Cardiac muscle cell (in vitro differentiated cells and primary cell): ENCODE measurements at regions not wholly inside any gene's neighbourhood (a gene's known extent, or its start where the extent isn't known, plus 50 kb on each side); places are given as distances from the start of the nearest gene placed in this dataset.

Experiments
- DNase-seq, 2 donors: peaks; one replicate each; pipeline versions ENCODE4 v3.0.0 to v3.0.0-alpha.2; 2010 to 2017; ENCODE audit warnings: low read depth in 1 of 2, low spot score in 1 of 2
- H3K27ac ChIP-seq: fragments of 200-600 bp; sonication (generic); 2 replicates; pipeline ENCODE4 v1.5.1; 2016
- H3K27me3 ChIP-seq: fragments of 200-600 bp; sonication (generic); 2 replicates; pipeline ENCODE4 v1.6.0; 2016; ENCODE audit warnings: control low read depth
- H3K36me3 ChIP-seq: fragments of 200-600 bp; sonication (generic); 2 replicates; pipeline ENCODE4 v1.5.1; 2016; ENCODE audit warnings: control low read depth
- H3K4me1 ChIP-seq: fragments of 200-600 bp; sonication (generic); 2 replicates; pipeline ENCODE4 v1.8.1; 2017; ENCODE audit warnings: low read depth, mild to moderate bottlenecking, mixed run types
- H3K4me3 ChIP-seq: fragments of 200-600 bp; sonication (generic); 2 replicates; pipeline ENCODE4 v1.5.1; 2016; ENCODE audit warnings: mild to moderate bottlenecking
- H3K9me3 ChIP-seq: fragments of 200-600 bp; sonication (generic); 2 replicates; pipeline ENCODE4 v1.5.1; 2017; ENCODE audit warnings: low read depth, mild to moderate bottlenecking, control low read depth
- TF ChIP-seq, protein P1 (sequence below): IDR thresholded peaks from 2 replicates; pipeline ENCODE4 v1.5.1; 2012; ENCODE audit warnings: low read depth, mild to moderate bottlenecking, low read length

- Histone ChIP-seq H3K4me1 (no peaks in the 10 kb centered on the region), H3K27ac (no peak overlapping the region), H3K27me3 (no peaks in the 10 kb centered on the region), H3K4me3 (no peak overlapping the region), H3K9me3 (no peaks in the 10 kb centered on the region), H3K36me3 (no peaks in the 10 kb centered on the region)
- TF ChIP-seq, protein P1, sequence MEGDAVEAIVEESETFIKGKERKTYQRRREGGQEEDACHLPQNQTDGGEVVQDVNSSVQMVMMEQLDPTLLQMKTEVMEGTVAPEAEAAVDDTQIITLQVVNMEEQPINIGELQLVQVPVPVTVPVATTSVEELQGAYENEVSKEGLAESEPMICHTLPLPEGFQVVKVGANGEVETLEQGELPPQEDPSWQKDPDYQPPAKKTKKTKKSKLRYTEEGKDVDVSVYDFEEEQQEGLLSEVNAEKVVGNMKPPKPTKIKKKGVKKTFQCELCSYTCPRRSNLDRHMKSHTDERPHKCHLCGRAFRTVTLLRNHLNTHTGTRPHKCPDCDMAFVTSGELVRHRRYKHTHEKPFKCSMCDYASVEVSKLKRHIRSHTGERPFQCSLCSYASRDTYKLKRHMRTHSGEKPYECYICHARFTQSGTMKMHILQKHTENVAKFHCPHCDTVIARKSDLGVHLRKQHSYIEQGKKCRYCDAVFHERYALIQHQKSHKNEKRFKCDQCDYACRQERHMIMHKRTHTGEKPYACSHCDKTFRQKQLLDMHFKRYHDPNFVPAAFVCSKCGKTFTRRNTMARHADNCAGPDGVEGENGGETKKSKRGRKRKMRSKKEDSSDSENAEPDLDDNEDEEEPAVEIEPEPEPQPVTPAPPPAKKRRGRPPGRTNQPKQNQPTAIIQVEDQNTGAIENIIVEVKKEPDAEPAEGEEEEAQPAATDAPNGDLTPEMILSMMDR, result no peak
- DNase-seq, result no peak
These were observed 50.9 kb upstream of the A1CF start for GRCh38 chr10:50936335-50936734.

DNA sequence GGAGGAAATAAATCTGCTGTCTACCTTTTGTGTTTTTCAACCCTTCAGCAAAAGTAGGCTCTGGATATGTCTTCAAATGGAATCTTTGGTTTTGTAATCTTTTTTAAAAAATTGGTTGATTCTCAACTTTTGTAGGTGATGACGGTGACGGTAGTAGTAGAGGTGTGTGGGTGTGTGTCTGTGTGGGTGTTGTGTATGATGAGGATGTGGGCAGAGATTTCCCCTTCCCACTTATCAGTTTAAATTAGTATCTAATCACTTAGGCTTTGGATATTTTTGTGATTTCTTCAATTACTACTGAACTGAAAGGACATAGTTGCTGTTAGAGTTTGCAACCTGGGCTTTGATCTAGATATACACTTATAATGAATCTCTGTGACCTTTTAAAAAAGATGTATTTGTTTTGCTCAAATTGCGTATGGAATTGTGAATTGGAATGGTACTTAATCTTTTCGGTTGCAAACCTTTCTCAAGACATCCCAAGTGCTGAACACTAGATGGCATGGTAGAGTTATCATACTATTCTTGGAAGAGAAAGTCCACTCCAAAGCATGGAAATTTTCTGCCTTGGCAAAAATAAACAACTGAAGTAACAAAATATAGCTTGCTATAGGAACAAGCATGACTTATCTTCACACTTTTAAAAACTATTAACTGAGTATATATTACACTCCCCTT is 51.9 kb upstream of the A1CF start:
- TF ChIP-seq, protein P1, result peak; percentile 72
- Histone ChIP-seq H3K27me3 (no peaks in the 10 kb centered on the region), H3K4me3 (no peak overlapping the region), H3K36me3 (no peaks in the 10 kb centered on the region), H3K9me3 (no peaks in the 10 kb centered on the region), H3K4me1 (no peaks in the 10 kb centered on the region), H3K27ac (no peak overlapping the region)
- DNase-seq, result peak; percentile 55 to 68

DNA sequence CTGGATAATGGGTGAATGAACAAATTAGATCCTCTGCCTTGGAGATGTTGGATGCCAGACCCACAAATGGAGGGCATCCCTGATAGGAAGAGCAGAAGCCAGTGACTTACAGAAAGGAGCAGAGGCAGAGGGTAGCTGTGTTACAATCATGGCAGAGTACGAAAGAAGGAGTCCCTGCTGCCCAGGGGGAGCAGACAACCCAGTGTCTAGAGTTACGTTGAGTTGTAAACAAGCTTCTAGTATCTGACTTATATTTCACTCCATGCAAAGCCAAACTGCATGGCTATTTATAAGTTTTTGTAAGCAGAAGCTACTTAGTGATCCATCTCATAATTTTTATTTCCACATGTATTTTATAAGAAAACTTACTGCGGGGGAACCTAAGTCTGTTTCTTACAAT is 56.2 kb upstream of the A1CF start:
- no peak for DNase-seq
- TF ChIP-seq, protein P1, result no peak
- Histone ChIP-seq H3K36me3 (no peaks in the 10 kb centered on the region), H3K4me1 (no peaks in the 10 kb centered on the region), H3K4me3 (no peak overlapping the region), H3K27me3 (no peaks in the 10 kb centered on the region), H3K27ac (no peak overlapping the region), H3K9me3 (no peaks in the 10 kb centered on the region)

- no peaks in the 10 kb centered on the region for H3K27me3 ChIP-seq
- no peaks in the 10 kb centered on the region for H3K36me3 ChIP-seq
- H3K9me3 ChIP-seq, result no peaks in the 10 kb centered on the region
- H3K27ac ChIP-seq, result no peak overlapping the region
- H3K4me1 ChIP-seq, result no peaks in the 10 kb centered on the region
- H3K4me3 ChIP-seq, result no peak overlapping the region
- TF ChIP-seq, protein P1, result no peak
- peak in 1 of 2 donors; percentile 2 for DNase-seq
These were observed 61.8 kb upstream of the A1CF start for GRCh38 chr10:50946991-50947781.

- Histone ChIP-seq H3K27me3 (no peaks in the 10 kb centered on the region), H3K27ac (no peak overlapping the region), H3K4me3 (no peak overlapping the region), H3K36me3 (no peaks in the 10 kb centered on the region), H3K9me3 (no peaks in the 10 kb centered on the region), H3K4me1 (no peaks in the 10 kb centered on the region)
- TF ChIP-seq, protein P1, result no peak
- no peak for DNase-seq
These were observed 65.9 kb upstream of the A1CF start for GRCh38 chr10:50951365-50951764.
